H7 (cell line): ENCODE measurements at regions not wholly inside any gene's neighbourhood (a gene's known extent, or its start where the extent isn't known, plus 50 kb on each side); places are given as distances from the start of the nearest gene placed in this dataset.
"Not testable (repeated sequence)": the region's sequence is repeated elsewhere in the genome, so short reads cannot be mapped to it uniquely, and the experiment has no call there.

ENCODE experiments used
- DNase-seq: peaks from one replicate; pipeline ENCODE4 v3.0.0; 2012
- H3K27me3 ChIP-seq: 2 replicates; pipeline ENCODE4 v1.6.0; 2011; ENCODE audit warnings: mild to moderate bottlenecking, low read length; ENCODE audit not compliant: control insufficient read depth, insufficient read depth
- H3K36me3 ChIP-seq: replicated peaks from 2 replicates; pipeline ENCODE4 v1.5.1; 2011; ENCODE audit warnings: low read length; ENCODE audit not compliant: control insufficient read depth, insufficient read depth
- H3K4me3 ChIP-seq: 2 replicates; pipeline ENCODE4 v1.5.1; 2011; ENCODE audit warnings: low read depth, mild to moderate bottlenecking, control low read depth, low read length, moderate library complexity; ENCODE audit not compliant: insufficient read depth

GRCh38 chr6:30816296-30816695 is 68.0 kb upstream of the DDR1 start:
- H3K36me3 ChIP-seq, H3K4me3 ChIP-seq, H3K27me3 ChIP-seq, DNase-seq: not testable (repeated sequence)

GRCh38 chr6:30815041-30815742 is 69.1 kb upstream of the DDR1 start:
- not testable (repeated sequence) for H3K36me3 ChIP-seq, DNase-seq, H3K4me3 ChIP-seq, H3K27me3 ChIP-seq

GRCh38 chr6:30814146-30815040 is 69.9 kb upstream of the DDR1 start:
- H3K4me3 ChIP-seq, result no peak overlapping the region
- DNase-seq, result no peak
- no peaks in the 10 kb centered on the region for H3K27me3 ChIP-seq
- no peaks in the 10 kb centered on the region for H3K36me3 ChIP-seq

GRCh38 chr6:30813631-30814145 is 69.3 kb upstream of the IER3 start:
- no peak for DNase-seq
- Histone ChIP-seq H3K27me3 (no peaks in the 10 kb centered on the region), H3K4me3 (no peak overlapping the region), H3K36me3 (no peaks in the 10 kb centered on the region)

GRCh38 chr6:30810813-30811339 is 66.5 kb upstream of the IER3 start:
- H3K36me3 ChIP-seq, result no peaks in the 10 kb centered on the region
- H3K27me3 ChIP-seq, result no peaks in the 10 kb centered on the region
- peak; percentile 77 for DNase-seq
- H3K4me3 ChIP-seq, result no peak overlapping the region

GRCh38 chr6:30807566-30807965 is 63.2 kb upstream of the IER3 start:
- H3K27me3 ChIP-seq, H3K36me3 ChIP-seq, H3K4me3 ChIP-seq, DNase-seq: not testable (repeated sequence)

GRCh38 chr6:30806581-30807183 is 62.3 kb upstream of the IER3 start:
- no peaks in the 10 kb centered on the region for H3K36me3 ChIP-seq
- no peaks in the 10 kb centered on the region for H3K27me3 ChIP-seq
- no peak for DNase-seq
- no peak overlapping the region for H3K4me3 ChIP-seq

GRCh38 chr6:30804333-30804732 is 60.0 kb upstream of the IER3 start:
- H3K36me3 ChIP-seq, result no peaks in the 10 kb centered on the region
- no peak for DNase-seq
- H3K4me3 ChIP-seq, result no peak overlapping the region
- no peaks in the 10 kb centered on the region for H3K27me3 ChIP-seq

GRCh38 chr6:30802731-30803130 is 58.4 kb upstream of the IER3 start:
- H3K27me3 ChIP-seq, result no peaks in the 10 kb centered on the region
- DNase-seq, result no peak
- no peaks in the 10 kb centered on the region for H3K36me3 ChIP-seq
- H3K4me3 ChIP-seq, result no peak overlapping the region

GRCh38 chr6:30801950-30802349 is 57.6 kb upstream of the IER3 start:
- H3K27me3 ChIP-seq, result no peaks in the 10 kb centered on the region
- DNase-seq, result no peak
- no peak overlapping the region for H3K4me3 ChIP-seq
- no peaks in the 10 kb centered on the region for H3K36me3 ChIP-seq

- no peak for DNase-seq
- Histone ChIP-seq H3K36me3 (no peaks in the 10 kb centered on the region), H3K4me3 (no peak overlapping the region), H3K27me3 (no peaks in the 10 kb centered on the region)
Observed at GRCh38 chr6:30800871-30801270, 56.5 kb upstream of the IER3 start.

- H3K4me3 ChIP-seq, result no peak overlapping the region
- H3K36me3 ChIP-seq, result no peaks in the 10 kb centered on the region
- no peak for DNase-seq
- no peaks in the 10 kb centered on the region for H3K27me3 ChIP-seq
Observed at GRCh38 chr6:30799210-30799609, 54.9 kb upstream of the IER3 start.

GRCh38 chr6:30798494-30798893 is 54.1 kb upstream of the IER3 start:
- Histone ChIP-seq H3K4me3 (no peak overlapping the region), H3K27me3 (no peaks in the 10 kb centered on the region), H3K36me3 (no peaks in the 10 kb centered on the region)
- no peak for DNase-seq

- no peak for DNase-seq
- H3K4me3 ChIP-seq, result no peak overlapping the region
- no peaks in the 10 kb centered on the region for H3K36me3 ChIP-seq
- peaks cover 2% of the 10 kb centered on the region; the same call in 1 of the 2 replicates for H3K27me3 ChIP-seq
Observed at GRCh38 chr6:30795549-30796293, 51.4 kb upstream of the IER3 start.
